H1 (cell line): ENCODE measurements at regions not wholly inside any gene's neighbourhood (a gene's known extent, or its start where the extent isn't known, plus 50 kb on each side); places are given as distances from the start of the nearest gene placed in this dataset.

Source experiments
- CTCF ChIA-PET: fragments of 300-600 bp; sonication (Branson Sonifier 250); formaldehyde crosslinking; loops from one replicate; lab custom pipeline; 2021; ENCODE audit not compliant: partially characterized antibody; lab: Charles Lee
- POLR2A ChIA-PET: fragments of 300-600 bp; sonication (Branson Sonifier 250); formaldehyde crosslinking; loops from one replicate; lab custom pipeline; 2021; ENCODE audit warnings: inconsistent platforms; ENCODE audit not compliant: partially characterized antibody; lab: Charles Lee
- DNase-seq, 2 experiments: peaks; one replicate each; pipeline versions ENCODE4 v3.0.0 to v3.0.0-alpha.2; 2010 to 2022; ENCODE audit warnings: low spot score in 2 of 2, low read depth in 1 of 2, mixed read lengths in 1 of 2
- FAIRE-seq: peaks from 2 replicates; lab custom pipeline; 2011; peaks lifted over from hg19 to GRCh38; lab: Jason Lieb, UNC
- H2AFZ ChIP-seq: 2 replicates; pipeline ENCODE4 v1.8.1; 2012; ENCODE audit warnings: low read length, inconsistent platforms
- H2AK5ac ChIP-seq: 2 replicates; pipeline ENCODE4 v1.6.1; 2013; ENCODE audit warnings: low read depth, low read length
- H2BK120ac ChIP-seq: replicated peaks from 2 replicates; pipeline ENCODE3; 2013; ENCODE audit warnings: low read depth, low read length, inconsistent platforms
- H2BK12ac ChIP-seq: 2 replicates; pipeline ENCODE4 v1.6.1; 2013; ENCODE audit warnings: low read depth, low read length
- H2BK15ac ChIP-seq: 2 replicates; pipeline ENCODE4 v1.6.1; 2013; ENCODE audit warnings: low read length
- H2BK20ac ChIP-seq: 2 replicates; pipeline ENCODE4 v1.6.1; 2013; ENCODE audit warnings: low read length
- H2BK5ac ChIP-seq: 2 replicates; pipeline ENCODE4 v1.6.1; 2013; ENCODE audit warnings: low read depth, low read length
- H3K14ac ChIP-seq: 2 replicates; pipeline ENCODE4 v1.6.1; 2013; ENCODE audit warnings: inconsistent platforms; ENCODE audit not compliant: insufficient read length
- H3K18ac ChIP-seq: 2 replicates; pipeline ENCODE4 v1.6.1; 2013; ENCODE audit warnings: low read length; ENCODE audit errors: extremely low read depth
- H3K23ac ChIP-seq: 2 replicates; pipeline ENCODE4 v1.6.1; 2013; ENCODE audit warnings: inconsistent platforms; ENCODE audit not compliant: insufficient read length
- H3K23me2 ChIP-seq: 2 replicates; pipeline ENCODE4 v1.6.1; 2013; ENCODE audit warnings: low read depth, low read length
- H3K27ac ChIP-seq: 2 replicates; pipeline ENCODE4 v1.6.1; 2011; ENCODE audit warnings: low read depth, low read length, inconsistent platforms
- H3K27me3 ChIP-seq, 4 experiments: replicated peaks in 1 of 4; 1 replicate in 1 of 4; 2 replicates in 3 of 4; pipeline versions ENCODE4 v1.6.1 to v1.8.1; 2011 to 2013; ENCODE audit warnings: low read length in 3 of 4, mild to moderate bottlenecking in 3 of 4, inconsistent platforms in 2 of 4, mixed read lengths in 2 of 4, moderate library complexity in 1 of 4; ENCODE audit not compliant: control insufficient read depth in 3 of 4, insufficient read depth in 3 of 4; ENCODE audit errors: extremely low read depth in 1 of 4
- H3K36me3 ChIP-seq, 4 experiments: 2 replicates each; pipeline versions ENCODE4 v1.6.1 to v1.8.1; 2011 to 2013; ENCODE audit warnings: mild to moderate bottlenecking in 4 of 4, low read length in 3 of 4, moderate library complexity in 2 of 4, control low read depth in 1 of 4, inconsistent platforms in 1 of 4; ENCODE audit not compliant: insufficient read depth in 4 of 4, control insufficient read depth in 2 of 4
- H3K4ac ChIP-seq: replicated peaks from 2 replicates; pipeline ENCODE3; 2013; ENCODE audit warnings: low read length, low read depth, mixed read lengths, inconsistent platforms; ENCODE audit not compliant: insufficient read length
- H3K4me1 ChIP-seq, 4 experiments: replicated peaks in 1 of 4; 1 replicate in 1 of 4; 2 replicates in 3 of 4; pipeline versions ENCODE4 v1.6.1 to v1.8.1; 2011 to 2013; ENCODE audit warnings: low read length in 3 of 4, inconsistent platforms in 2 of 4, mixed read lengths in 1 of 4; ENCODE audit not compliant: insufficient read depth in 4 of 4, control insufficient read depth in 3 of 4
- H3K4me2 ChIP-seq, 2 experiments: 2 replicates each; pipeline versions ENCODE4 v1.6.1 to v1.8.1; 2011 to 2013; ENCODE audit warnings: low read depth in 2 of 2, low read length in 2 of 2, control low read depth in 1 of 2, inconsistent platforms in 1 of 2, mild to moderate bottlenecking in 1 of 2; ENCODE audit not compliant: insufficient read depth in 1 of 2
- H3K4me3 ChIP-seq, 4 experiments: fragments of 200-600, 300-600 bp in 1 of 4; sonication (generic), shearing (Covaris generic), sonication (Bioruptor Twin) in 1 of 4; 2 replicates each; pipeline versions ENCODE4 v1.5.1 to v1.8.1; 2011 to 2016; ENCODE audit warnings: low read length in 4 of 4, low read depth in 3 of 4, control low read depth in 2 of 4, inconsistent platforms in 2 of 4, mild to moderate bottlenecking in 2 of 4, mixed read lengths in 1 of 4, moderate library complexity in 1 of 4; ENCODE audit not compliant: insufficient read depth in 2 of 4; ENCODE audit errors: extremely low read depth in 1 of 4
- H3K56ac ChIP-seq: replicated peaks from 2 replicates; pipeline ENCODE3; 2013; ENCODE audit warnings: low read depth, mild to moderate bottlenecking, mixed read lengths, low read length, inconsistent platforms; ENCODE audit not compliant: insufficient read length
- H3K79me1 ChIP-seq: 2 replicates; pipeline ENCODE4 v1.6.1; 2013; ENCODE audit warnings: low read depth, low read length, control low read depth
- H3K79me2 ChIP-seq, 2 experiments: 2 replicates each; pipeline versions ENCODE4 v1.6.1 to v1.8.1; 2012 to 2013; ENCODE audit warnings: low read length in 2 of 2, mild to moderate bottlenecking in 2 of 2, inconsistent platforms in 1 of 2; ENCODE audit not compliant: insufficient read depth in 2 of 2, control insufficient read depth in 1 of 2
- H3K9ac ChIP-seq, 4 experiments: replicated peaks in 1 of 4; 1 replicate in 1 of 4; 2 replicates in 3 of 4; pipeline versions ENCODE4 v1.6.1 to v1.8.1; 2011 to 2013; ENCODE audit warnings: low read depth in 3 of 4, low read length in 3 of 4, control low read depth in 2 of 4, mild to moderate bottlenecking in 2 of 4, moderate library complexity in 2 of 4, inconsistent platforms in 1 of 4; ENCODE audit errors: extremely low read depth in 1 of 4
- H3K9me3 ChIP-seq, 2 experiments: 2 replicates each; pipeline versions ENCODE4 v1.6.1 to v1.8.1; 2012 to 2013; ENCODE audit warnings: mild to moderate bottlenecking in 2 of 2, moderate library complexity in 2 of 2, control low read depth in 1 of 2, inconsistent platforms in 1 of 2, low read depth in 1 of 2, low read length in 1 of 2, mixed read lengths in 1 of 2; ENCODE audit not compliant: insufficient read depth in 2 of 2
- H4K20me1 ChIP-seq, 2 experiments: replicated peaks in 1 of 2; 2 replicates each; pipeline versions ENCODE3 to v1.8.1; 2011 to 2013; ENCODE audit warnings: inconsistent platforms in 2 of 2, low read length in 2 of 2, mild to moderate bottlenecking in 1 of 2; ENCODE audit not compliant: insufficient read depth in 2 of 2, control insufficient read depth in 1 of 2
- H4K5ac ChIP-seq: 2 replicates; pipeline ENCODE4 v1.6.1; 2013; ENCODE audit warnings: low read length, low read depth, mixed read lengths, inconsistent platforms; ENCODE audit not compliant: insufficient read length
- H4K8ac ChIP-seq: 2 replicates; pipeline ENCODE4 v1.8.0; 2013; ENCODE audit warnings: mild to moderate bottlenecking, moderate library complexity, low read length, inconsistent platforms; ENCODE audit not compliant: insufficient read depth; ENCODE audit errors: extremely low read depth
- H4K91ac ChIP-seq: replicated peaks from 2 replicates; pipeline ENCODE3; 2013; ENCODE audit warnings: low read length, mixed read lengths, inconsistent platforms; ENCODE audit not compliant: insufficient read length
- ATF2 ChIP-seq: IDR thresholded peaks from 2 replicates; pipeline ENCODE4 v1.6.1; 2012; ENCODE audit warnings: low read length, inconsistent platforms
- BCL11A ChIP-seq, 2 experiments: IDR thresholded peaks; one replicate each; pipeline ENCODE4 v1.6.1; 2011; ENCODE audit warnings: low read depth in 2 of 2, low read length in 2 of 2, mild to moderate bottlenecking in 2 of 2
- CREB1 ChIP-seq: IDR thresholded peaks from 2 replicates; pipeline ENCODE4 v1.6.1; 2012; ENCODE audit warnings: inconsistent platforms
- CTBP2 ChIP-seq: IDR thresholded peaks from 2 replicates; pipeline ENCODE4 v1.7.0; 2011; ENCODE audit warnings: borderline replicate concordance, mild to moderate bottlenecking, moderate library complexity, mixed read lengths, low read length; ENCODE audit not compliant: insufficient read depth, insufficient read length
- FOSL1 ChIP-seq: IDR thresholded peaks from 2 replicates; pipeline ENCODE4 v1.6.1; 2011; ENCODE audit warnings: mild to moderate bottlenecking, low read depth, low read length, moderate library complexity; ENCODE audit not compliant: insufficient read depth
- JUND ChIP-seq: IDR thresholded peaks from 2 replicates; pipeline ENCODE4 v1.6.1; 2011; ENCODE audit warnings: mild to moderate bottlenecking, improper control_type of control experiment, low read length
- KDM4A ChIP-seq: IDR thresholded peaks from one replicate; pipeline ENCODE4 v1.7.1; 2012; ENCODE audit warnings: low read depth, mild to moderate bottlenecking, moderate library complexity, low read length, inconsistent platforms; ENCODE audit not compliant: severe bottlenecking
- KDM5A ChIP-seq: fragments of 200-600 bp; IDR thresholded peaks from 2 replicates; pipeline ENCODE4 v1.7.1; 2012; ENCODE audit warnings: mild to moderate bottlenecking, low read length, inconsistent platforms, mixed read lengths
- SIX5 ChIP-seq: IDR thresholded peaks from 2 replicates; pipeline ENCODE4 v1.6.1; 2011; ENCODE audit warnings: mild to moderate bottlenecking, low read depth, low read length
- TAF7 ChIP-seq: optimal IDR thresholded peaks from 2 replicates; pipeline ENCODE3; 2011; ENCODE audit warnings: low read depth, mild to moderate bottlenecking, inconsistent platforms, low read length, moderate library complexity, borderline replicate concordance
- TCF12 ChIP-seq: IDR thresholded peaks from 2 replicates; pipeline ENCODE4 v1.6.1; 2011; ENCODE audit warnings: low read depth, mild to moderate bottlenecking, low read length
- YY1 ChIP-seq: IDR thresholded peaks from 2 replicates; pipeline ENCODE4 v1.6.1; 2011; ENCODE audit warnings: low read depth, mild to moderate bottlenecking, low read length

- no peaks in the 10 kb centered on the region for H3K36me3 ChIP-seq
- no peak overlapping the region for H3K4me2 ChIP-seq
- H3K27ac ChIP-seq = no peak overlapping the region
- H3K4me3 ChIP-seq = no peak overlapping the region
- no peak for FAIRE-seq
- H3K9me3 ChIP-seq = 0 out of 4 replicates have a peak, but pooled peaks cover 0 to 3% of the 10 kb centered on the region in 2 experiments
- H3K14ac ChIP-seq = no peak overlapping the region
- TF ChIP-seq TAF7 (no peak), TCF12 (no peak), KDM5A (no peak), FOSL1 (no peak), YY1 (no peak), CTBP2 (no peak), KDM4A (no peak), ATF2 (no peak), CREB1 (no peak), JUND (no peak), SIX5 (no peak), BCL11A (IDR thresholded peaks at IDR 0.05; ENCODE audit: low read depth in 2 of 2, low read length in 2 of 2) (no peak)
- TF ChIP-seq, all 59 proteins: peak for 0
- Histone ChIP-seq H2AFZ (no peak overlapping the region), H3K18ac (no peak overlapping the region), H2BK15ac (no peak overlapping the region), H3K27me3 (no peaks in the 10 kb centered on the region), H4K5ac (no peak overlapping the region), H3K79me1 (no peaks in the 10 kb centered on the region), H3K23ac (no peak overlapping the region), H2AK5ac (no peak overlapping the region), H4K20me1 (no peaks in the 10 kb centered on the region), H3K23me2 (no peaks in the 10 kb centered on the region), H4K91ac (no peak overlapping the region), H2BK12ac (no peak overlapping the region), H2BK20ac (no peak overlapping the region), H3K9ac (no peak overlapping the region), H2BK120ac (no peak overlapping the region), H3K56ac (no peak overlapping the region), H2BK5ac (no peak overlapping the region), H4K8ac (no peak overlapping the region), H3K4me1 (no peaks in the 10 kb centered on the region), H3K4ac (no peak overlapping the region), H3K79me2 (no peaks in the 10 kb centered on the region)
- no peak for DNase-seq
- CTCF ChIA-PET = interaction anchor here (1.0 kb wide), 1 partner anchor 9 kb away, joined by 3 read pairs; no protein-coding TSS in a partner anchor
- POLR2A ChIA-PET = no interaction called here
Observed at GRCh38 chr3:153921826-153922225, 199.4 kb upstream of the ARHGEF26 start.
